GM06990 (cell line): ENCODE measurements at regions not wholly inside any gene's neighbourhood (a gene's known extent, or its start where the extent isn't known, plus 50 kb on each side); places are given as distances from the start of the nearest gene placed in this dataset.

Source experiments
- DNase-seq: peaks from one replicate; pipeline ENCODE4 v3.0.0-alpha.2; 2011; ENCODE audit not compliant: insufficient read length; ENCODE audit errors: extremely low read depth
- H3K27me3 ChIP-seq: replicated peaks from 2 replicates; pipeline ENCODE4 v1.6.0; 2011; ENCODE audit warnings: low read length; ENCODE audit not compliant: control insufficient read depth, insufficient read depth
- H3K36me3 ChIP-seq: 2 replicates; pipeline ENCODE4 v1.5.1; 2011; ENCODE audit warnings: low read length; ENCODE audit not compliant: control insufficient read depth, insufficient read depth
- H3K4me3 ChIP-seq: replicated peaks from 2 replicates; pipeline ENCODE4 v1.5.1; 2011; ENCODE audit warnings: low read depth, mild to moderate bottlenecking, control low read depth, low read length
- TF ChIP-seq, protein P1 (sequence below): IDR thresholded peaks from 2 replicates; pipeline ENCODE4 v1.5.1; 2011; ENCODE audit warnings: low read length, control low read depth, mild to moderate bottlenecking, inconsistent platforms; ENCODE audit not compliant: insufficient read depth, poor library complexity, severe bottlenecking

GRCh38 chr5:4005335-4005734 is 409.7 kb downstream of the IRX1 start:
- no peaks in the 10 kb centered on the region for H3K36me3 ChIP-seq
- no peak overlapping the region for H3K4me3 ChIP-seq
- TF ChIP-seq, protein P1, sequence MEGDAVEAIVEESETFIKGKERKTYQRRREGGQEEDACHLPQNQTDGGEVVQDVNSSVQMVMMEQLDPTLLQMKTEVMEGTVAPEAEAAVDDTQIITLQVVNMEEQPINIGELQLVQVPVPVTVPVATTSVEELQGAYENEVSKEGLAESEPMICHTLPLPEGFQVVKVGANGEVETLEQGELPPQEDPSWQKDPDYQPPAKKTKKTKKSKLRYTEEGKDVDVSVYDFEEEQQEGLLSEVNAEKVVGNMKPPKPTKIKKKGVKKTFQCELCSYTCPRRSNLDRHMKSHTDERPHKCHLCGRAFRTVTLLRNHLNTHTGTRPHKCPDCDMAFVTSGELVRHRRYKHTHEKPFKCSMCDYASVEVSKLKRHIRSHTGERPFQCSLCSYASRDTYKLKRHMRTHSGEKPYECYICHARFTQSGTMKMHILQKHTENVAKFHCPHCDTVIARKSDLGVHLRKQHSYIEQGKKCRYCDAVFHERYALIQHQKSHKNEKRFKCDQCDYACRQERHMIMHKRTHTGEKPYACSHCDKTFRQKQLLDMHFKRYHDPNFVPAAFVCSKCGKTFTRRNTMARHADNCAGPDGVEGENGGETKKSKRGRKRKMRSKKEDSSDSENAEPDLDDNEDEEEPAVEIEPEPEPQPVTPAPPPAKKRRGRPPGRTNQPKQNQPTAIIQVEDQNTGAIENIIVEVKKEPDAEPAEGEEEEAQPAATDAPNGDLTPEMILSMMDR, result no peak
- DNase-seq, result no peak
- H3K27me3 ChIP-seq, result no peaks in the 10 kb centered on the region

DNA sequence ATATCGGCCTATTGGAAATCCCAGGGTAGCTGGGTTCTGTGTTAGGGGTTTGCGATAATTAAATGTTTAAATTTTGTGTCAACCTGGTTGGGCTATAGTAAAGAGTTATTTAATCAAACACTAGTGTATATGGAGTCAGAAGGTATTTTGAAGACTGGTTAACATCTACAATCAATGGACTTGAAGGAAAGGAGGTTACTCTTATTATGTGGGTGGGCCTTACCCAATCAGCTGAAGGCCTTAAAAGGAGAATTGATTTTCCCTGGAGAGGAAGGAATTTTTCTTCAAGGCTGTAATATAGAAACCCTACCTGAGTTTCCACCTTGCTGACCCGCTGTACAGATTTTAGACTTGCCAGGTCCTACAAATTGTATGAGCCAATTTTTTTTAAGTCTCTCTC is 411.4 kb downstream of the IRX1 start:
- H3K36me3 ChIP-seq, result no peaks in the 10 kb centered on the region
- H3K27me3 ChIP-seq, result no peaks in the 10 kb centered on the region
- DNase-seq, result no peak
- TF ChIP-seq, protein P1, result no peak
- H3K4me3 ChIP-seq, result no peak overlapping the region

GRCh38 chr5:4011943-4012342 is 416.3 kb downstream of the IRX1 start:
- TF ChIP-seq, protein P1, result no peak
- Histone ChIP-seq H3K4me3 (no peak overlapping the region), H3K27me3 (no peaks in the 10 kb centered on the region), H3K36me3 (no peaks in the 10 kb centered on the region)
- DNase-seq, result no peak

- Histone ChIP-seq H3K27me3 (no peaks in the 10 kb centered on the region), H3K36me3 (no peaks in the 10 kb centered on the region), H3K4me3 (no peak overlapping the region)
- DNase-seq, result no peak
- TF ChIP-seq, protein P1, result no peak
Measured at GRCh38 chr5:4013106-4013898, 417.7 kb downstream of the IRX1 start.

DNA sequence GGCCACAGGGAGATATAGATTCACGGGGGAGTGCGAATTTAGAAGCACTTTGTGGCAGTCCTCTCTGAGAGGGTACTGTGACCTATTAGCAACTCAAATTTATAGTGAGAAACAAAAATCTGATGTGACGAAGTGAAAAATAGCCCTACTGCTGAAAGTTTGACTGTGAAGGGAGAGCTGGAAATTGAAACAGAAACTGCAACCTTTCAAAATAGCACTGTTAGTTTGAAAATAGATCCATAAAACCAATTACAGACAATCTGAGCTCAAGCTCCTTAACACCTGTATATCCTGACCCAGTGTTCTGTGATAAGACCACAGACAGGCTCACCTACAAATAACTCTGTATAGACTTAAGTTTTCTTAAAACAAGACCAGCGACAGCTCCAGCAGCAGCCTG is 420.1 kb downstream of the IRX1 start:
- no peak overlapping the region for H3K4me3 ChIP-seq
- no peaks in the 10 kb centered on the region for H3K27me3 ChIP-seq
- TF ChIP-seq, protein P1, result no peak
- no peak for DNase-seq
- H3K36me3 ChIP-seq, result no peaks in the 10 kb centered on the region
